Activated naive CD8-positive, alpha-beta T cell (primary cell): ENCODE measurements at regions not wholly inside any gene's neighbourhood (a gene's known extent, or its start where the extent isn't known, plus 50 kb on each side); places are given as distances from the start of the nearest gene placed in this dataset.

Experiments used
- H3K27ac Mint-ChIP-seq: one replicate; pipeline ENCODE4 v1.8.0; 2021; ENCODE audit warnings: mixed read lengths
- H3K27me3 Mint-ChIP-seq: one replicate; pipeline ENCODE4 v1.8.0; 2021; ENCODE audit warnings: mixed read lengths
- H3K36me3 Mint-ChIP-seq: one replicate; pipeline ENCODE4 v1.8.0; 2021; ENCODE audit warnings: mixed read lengths
- H3K4me1 Mint-ChIP-seq: one replicate; pipeline ENCODE4 v1.8.0; 2021; ENCODE audit warnings: low read depth, mixed read lengths
- H3K4me3 Mint-ChIP-seq: one replicate; pipeline ENCODE4 v1.8.0; 2021; ENCODE audit warnings: mild to moderate bottlenecking, mixed read lengths
- H3K9me3 Mint-ChIP-seq: one replicate; pipeline ENCODE4 v1.8.0; 2021; ENCODE audit warnings: low read depth, mixed read lengths

- no peak overlapping the region for H3K4me3 Mint-ChIP-seq
- no peaks in the 10 kb centered on the region for H3K9me3 Mint-ChIP-seq
Observed at GRCh38 chr13:90787007-90787406, 560.5 kb upstream of the MIR17HG start.

DNA sequence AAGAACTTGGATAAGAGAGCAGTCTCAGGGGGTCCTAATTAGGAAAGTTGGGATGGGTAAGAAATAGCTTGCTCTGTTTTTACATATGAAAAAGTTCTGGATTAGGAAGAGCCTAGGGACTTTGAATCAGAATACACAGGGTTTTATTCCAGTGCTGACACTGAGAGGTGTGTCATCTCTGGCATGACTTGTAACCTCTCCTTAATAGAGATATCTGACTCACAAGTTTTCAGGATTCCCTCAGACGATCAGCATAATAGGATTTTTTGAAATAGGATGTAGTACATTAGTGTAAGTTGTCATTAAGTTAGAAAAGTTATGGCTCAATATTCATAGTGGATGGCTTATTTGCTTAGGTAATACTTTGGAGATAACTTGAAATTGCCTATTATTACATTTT lies 555.2 kb upstream of the MIR17HG start:
- H3K27me3 Mint-ChIP-seq, result no peaks in the 10 kb centered on the region
- H3K4me1 Mint-ChIP-seq, result no peaks in the 10 kb centered on the region
- H3K4me3 Mint-ChIP-seq, result no peak overlapping the region
- H3K36me3 Mint-ChIP-seq, result no peaks in the 10 kb centered on the region
- H3K9me3 Mint-ChIP-seq, result no peaks in the 10 kb centered on the region
- H3K27ac Mint-ChIP-seq, result no peak overlapping the region

More at GRCh38 chr13:90787007-90787406, 560.5 kb upstream of the MIR17HG start:
- no peaks in the 10 kb centered on the region for H3K27me3 Mint-ChIP-seq
- H3K4me1 Mint-ChIP-seq, result no peaks in the 10 kb centered on the region
- H3K27ac Mint-ChIP-seq, result no peak overlapping the region
- H3K36me3 Mint-ChIP-seq, result no peaks in the 10 kb centered on the region

DNA sequence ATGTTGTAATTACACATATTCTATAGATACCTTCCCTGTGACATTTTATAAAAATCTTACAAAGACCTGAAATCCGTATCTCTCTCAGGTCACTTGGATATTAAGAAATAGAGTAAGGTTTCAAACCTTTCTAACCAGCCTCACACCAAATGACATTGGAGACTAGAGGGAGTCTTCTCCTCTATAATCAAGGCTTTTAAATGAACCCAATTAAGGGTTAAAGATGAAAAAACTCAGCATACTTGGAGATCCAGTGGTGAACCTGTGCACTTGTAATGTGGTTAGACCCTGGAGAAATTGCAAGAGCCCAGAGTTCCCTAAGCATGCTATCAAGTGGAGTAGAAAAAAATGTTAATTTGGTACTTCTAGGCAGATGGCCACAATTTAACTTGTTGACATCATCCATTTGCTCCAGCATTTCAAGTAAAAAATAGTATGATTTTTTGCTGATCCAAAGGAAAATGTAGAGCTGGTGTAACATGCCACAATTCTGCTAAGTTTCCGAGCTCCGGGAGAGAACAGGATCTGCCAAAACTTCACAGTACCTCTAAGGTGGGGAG lies 554.1 kb upstream of the MIR17HG start:
- Mint-ChIP-seq H3K4me1 (no peaks in the 10 kb centered on the region), H3K4me3 (no peak overlapping the region), H3K27me3 (no peaks in the 10 kb centered on the region), H3K36me3 (no peaks in the 10 kb centered on the region), H3K27ac (no peak overlapping the region), H3K9me3 (no peaks in the 10 kb centered on the region)

DNA sequence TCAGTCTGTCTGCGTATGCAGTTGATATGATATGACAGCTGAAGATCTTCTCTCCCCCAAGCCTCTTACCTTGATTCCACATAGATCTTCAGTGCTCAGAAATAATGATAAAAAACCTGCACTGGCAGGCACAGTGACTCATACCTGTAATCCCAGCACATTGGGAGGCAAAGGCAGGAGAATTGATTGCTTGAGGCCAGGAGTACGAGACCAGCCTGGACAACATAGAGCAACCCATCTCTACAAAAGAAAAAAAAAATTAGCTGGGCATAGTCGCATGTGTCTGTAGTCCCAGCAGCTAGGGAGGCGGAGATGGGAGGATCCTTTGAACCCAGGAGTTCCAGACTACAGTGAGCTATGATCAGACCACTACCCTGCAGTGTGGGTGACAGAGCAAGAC lies 551.0 kb upstream of the MIR17HG start:
- H3K9me3 Mint-ChIP-seq, result no peaks in the 10 kb centered on the region
- no peaks in the 10 kb centered on the region for H3K4me1 Mint-ChIP-seq
- H3K27ac Mint-ChIP-seq, result no peak overlapping the region
- no peaks in the 10 kb centered on the region for H3K36me3 Mint-ChIP-seq
- no peaks in the 10 kb centered on the region for H3K27me3 Mint-ChIP-seq
- H3K4me3 Mint-ChIP-seq, result no peak overlapping the region

GRCh38 chr13:90797335-90797734 lies 550.2 kb upstream of the MIR17HG start:
- Mint-ChIP-seq H3K36me3 (no peaks in the 10 kb centered on the region), H3K4me3 (no peak overlapping the region), H3K9me3 (no peaks in the 10 kb centered on the region), H3K27me3 (no peaks in the 10 kb centered on the region), H3K4me1 (no peaks in the 10 kb centered on the region), H3K27ac (no peak overlapping the region)

DNA sequence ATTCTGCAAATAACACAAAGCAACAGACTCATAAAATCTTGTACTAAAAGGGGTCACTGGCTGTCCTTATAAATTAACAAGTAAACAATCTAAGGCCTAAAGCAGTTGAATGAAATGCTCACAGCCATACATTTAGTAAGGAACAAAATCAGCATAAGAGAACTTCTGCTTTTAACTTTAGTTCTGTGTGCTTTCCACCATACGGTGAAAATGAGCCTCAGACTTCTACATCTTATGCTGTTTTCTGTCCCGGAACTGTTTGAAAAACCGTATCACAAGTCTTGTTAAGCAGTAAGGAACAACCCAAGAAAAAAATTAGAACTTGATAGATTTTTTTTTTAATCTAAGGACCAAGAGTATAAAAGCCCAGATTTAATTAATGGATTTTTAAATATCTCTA lies 549.1 kb upstream of the MIR17HG start:
- no peaks in the 10 kb centered on the region for H3K27me3 Mint-ChIP-seq
- no peaks in the 10 kb centered on the region for H3K9me3 Mint-ChIP-seq
- no peaks in the 10 kb centered on the region for H3K4me1 Mint-ChIP-seq
- H3K36me3 Mint-ChIP-seq, result no peaks in the 10 kb centered on the region
- no peak overlapping the region for H3K4me3 Mint-ChIP-seq
- no peak overlapping the region for H3K27ac Mint-ChIP-seq

GRCh38 chr13:90800082-90800746 lies 547.3 kb upstream of the MIR17HG start:
- Mint-ChIP-seq H3K4me1 (no peaks in the 10 kb centered on the region), H3K9me3 (peaks cover 5% of the 10 kb centered on the region), H3K36me3 (no peaks in the 10 kb centered on the region), H3K4me3 (no peak overlapping the region), H3K27me3 (no peaks in the 10 kb centered on the region), H3K27ac (no peak overlapping the region)

DNA sequence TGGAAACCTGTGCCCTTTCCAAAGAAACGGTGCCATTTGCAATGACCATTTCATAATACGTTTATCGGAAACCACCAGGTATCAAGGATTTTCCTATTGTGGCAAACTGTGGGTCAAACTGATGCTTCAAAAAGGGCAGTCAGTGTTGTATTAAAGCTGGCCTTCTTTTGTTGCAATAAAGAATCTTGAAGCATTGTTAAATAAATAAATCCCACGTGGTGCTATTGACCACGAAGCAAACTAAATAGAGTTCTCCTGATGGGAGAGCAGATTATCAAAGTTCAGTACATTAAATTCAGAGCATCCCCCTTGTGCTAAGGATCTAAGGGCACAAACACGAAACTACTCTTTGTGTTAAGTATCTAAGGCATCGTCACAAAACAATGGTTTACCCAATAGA lies 545.9 kb upstream of the MIR17HG start:
- H3K9me3 Mint-ChIP-seq, result peaks cover 5% of the 10 kb centered on the region
- no peaks in the 10 kb centered on the region for H3K4me1 Mint-ChIP-seq
- no peak overlapping the region for H3K27ac Mint-ChIP-seq
- H3K4me3 Mint-ChIP-seq, result no peak overlapping the region
- H3K27me3 Mint-ChIP-seq, result no peaks in the 10 kb centered on the region
- no peaks in the 10 kb centered on the region for H3K36me3 Mint-ChIP-seq

DNA sequence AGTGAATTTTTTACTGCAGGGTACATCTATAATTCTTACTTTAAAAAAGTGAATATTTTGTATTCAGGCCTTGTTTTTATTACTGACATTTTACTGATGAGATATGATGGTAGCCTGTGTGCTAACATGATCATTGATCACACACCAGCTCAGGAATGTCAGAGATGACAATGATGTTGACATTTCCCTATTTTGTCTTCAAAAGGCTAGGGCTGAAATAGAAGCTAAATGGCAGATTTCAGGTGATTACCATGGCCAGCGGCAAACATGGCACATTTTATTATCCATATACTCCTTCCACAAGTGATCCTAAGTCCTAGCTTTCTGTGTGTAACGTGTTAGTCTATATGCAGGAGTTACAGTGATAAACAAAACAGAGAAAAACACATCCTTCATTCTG lies 544.3 kb upstream of the MIR17HG start:
- Mint-ChIP-seq H3K9me3 (peaks cover 5% of the 10 kb centered on the region), H3K36me3 (no peaks in the 10 kb centered on the region), H3K4me1 (no peaks in the 10 kb centered on the region), H3K27me3 (no peaks in the 10 kb centered on the region), H3K4me3 (no peak overlapping the region), H3K27ac (no peak overlapping the region)

- H3K27ac Mint-ChIP-seq, result no peak overlapping the region
- no peaks in the 10 kb centered on the region for H3K4me1 Mint-ChIP-seq
- peaks cover 8% of the 10 kb centered on the region for H3K9me3 Mint-ChIP-seq
Observed at GRCh38 chr13:90806016-90806615, 541.4 kb upstream of the MIR17HG start.

DNA sequence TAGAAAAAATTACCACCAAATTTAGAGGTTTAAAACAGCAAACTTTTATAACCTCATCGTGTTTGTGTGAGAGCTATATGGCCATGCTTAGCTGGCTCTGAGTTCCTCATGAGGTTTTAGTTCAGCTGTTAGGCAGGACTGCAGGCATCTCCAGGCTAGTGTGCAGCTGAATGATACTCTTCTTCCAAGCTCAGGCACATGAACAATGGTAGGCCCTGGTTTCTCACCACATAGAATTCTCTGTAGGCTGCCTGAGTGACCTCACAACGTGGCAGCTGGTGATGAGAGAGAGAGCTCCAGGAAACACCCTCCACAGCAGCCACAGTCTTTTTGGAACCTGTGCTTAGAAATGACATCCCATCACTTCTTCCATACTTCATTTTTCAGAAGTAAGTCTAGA lies 540.6 kb upstream of the MIR17HG start:
- Mint-ChIP-seq H3K27me3 (no peaks in the 10 kb centered on the region), H3K4me1 (no peaks in the 10 kb centered on the region), H3K9me3 (peaks cover 8% of the 10 kb centered on the region), H3K36me3 (no peaks in the 10 kb centered on the region), H3K4me3 (no peak overlapping the region), H3K27ac (no peak overlapping the region)

More at GRCh38 chr13:90806016-90806615, 541.4 kb upstream of the MIR17HG start:
- Mint-ChIP-seq H3K4me3 (no peak overlapping the region), H3K27me3 (no peaks in the 10 kb centered on the region), H3K36me3 (no peaks in the 10 kb centered on the region)

- H3K9me3 Mint-ChIP-seq, result peaks cover 8% of the 10 kb centered on the region
- H3K4me3 Mint-ChIP-seq, result no peak overlapping the region
- H3K36me3 Mint-ChIP-seq, result no peaks in the 10 kb centered on the region
- no peaks in the 10 kb centered on the region for H3K4me1 Mint-ChIP-seq
- no peak overlapping the region for H3K27ac Mint-ChIP-seq
- no peaks in the 10 kb centered on the region for H3K27me3 Mint-ChIP-seq
Observed at GRCh38 chr13:90808838-90809237, 538.6 kb upstream of the MIR17HG start.

- Mint-ChIP-seq H3K9me3 (peaks cover 4% of the 10 kb centered on the region), H3K4me1 (no peaks in the 10 kb centered on the region), H3K36me3 (no peaks in the 10 kb centered on the region), H3K4me3 (no peak overlapping the region), H3K27ac (no peak overlapping the region), H3K27me3 (no peaks in the 10 kb centered on the region)
Observed at GRCh38 chr13:90824032-90824431, 523.5 kb upstream of the MIR17HG start.

DNA sequence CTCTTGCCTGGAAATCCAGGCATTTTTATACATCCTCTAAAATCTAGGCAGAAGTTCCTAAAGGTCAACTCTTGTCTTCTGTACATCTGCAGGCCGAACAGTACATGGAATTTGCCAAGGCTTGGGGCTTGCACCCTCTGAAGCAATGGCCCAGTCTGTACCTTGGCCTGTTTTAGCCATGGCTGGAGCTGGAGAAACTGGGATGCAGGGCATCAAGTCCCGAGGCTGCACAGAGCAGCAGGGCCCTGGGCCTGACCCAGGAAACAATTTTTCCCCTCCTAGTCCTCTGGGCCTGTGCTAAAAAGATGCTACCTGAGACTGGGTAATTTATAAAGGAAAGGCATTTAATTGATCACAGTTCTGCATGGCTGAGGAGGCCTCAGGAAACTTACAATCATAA lies 520.8 kb upstream of the MIR17HG start:
- H3K4me3 Mint-ChIP-seq, result no peak overlapping the region
- H3K27ac Mint-ChIP-seq, result no peak overlapping the region
- H3K4me1 Mint-ChIP-seq, result no peaks in the 10 kb centered on the region
- H3K36me3 Mint-ChIP-seq, result no peaks in the 10 kb centered on the region
- no peaks in the 10 kb centered on the region for H3K27me3 Mint-ChIP-seq
- H3K9me3 Mint-ChIP-seq, result peaks cover 4% of the 10 kb centered on the region

- no peaks in the 10 kb centered on the region for H3K36me3 Mint-ChIP-seq
- H3K4me3 Mint-ChIP-seq, result no peak overlapping the region
- H3K4me1 Mint-ChIP-seq, result no peaks in the 10 kb centered on the region
- no peaks in the 10 kb centered on the region for H3K27me3 Mint-ChIP-seq
- no peak overlapping the region for H3K27ac Mint-ChIP-seq
- H3K9me3 Mint-ChIP-seq, result no peaks in the 10 kb centered on the region
Observed at GRCh38 chr13:90830782-90831181, 516.7 kb upstream of the MIR17HG start.

DNA sequence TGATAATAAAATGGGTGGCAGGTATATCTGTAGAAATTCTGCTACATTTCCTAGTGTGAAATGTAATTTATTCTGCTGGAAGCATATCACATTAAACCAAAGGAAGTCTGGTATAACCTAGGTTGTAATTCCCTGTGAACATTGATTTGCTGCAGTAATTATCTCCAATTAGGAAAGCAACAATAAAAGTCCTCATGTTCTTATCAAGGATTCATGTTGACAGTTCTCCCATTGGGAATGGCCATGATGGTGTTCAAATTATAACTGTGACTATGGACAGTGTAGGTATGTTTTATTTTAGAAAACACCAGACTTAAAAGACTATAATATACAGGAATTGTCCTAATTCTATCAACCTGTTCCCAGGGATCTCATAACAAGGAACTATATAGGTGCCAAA lies 513.5 kb upstream of the MIR17HG start:
- Mint-ChIP-seq H3K4me1 (no peaks in the 10 kb centered on the region), H3K9me3 (peaks cover 3% of the 10 kb centered on the region), H3K4me3 (no peak overlapping the region), H3K27ac (no peak overlapping the region), H3K36me3 (no peaks in the 10 kb centered on the region), H3K27me3 (no peaks in the 10 kb centered on the region)
